GM23338 (cell line): ENCODE measurements at regions not wholly inside any gene's neighbourhood (a gene's known extent, or its start where the extent isn't known, plus 50 kb on each side); places are given as distances from the start of the nearest gene placed in this dataset.

Source experiments
- ATAC-seq: fragments of 200-7000 bp; cut with Tn5 transposase; 3 replicates; pipeline ENCODE4 v1.9.1; 2020
- DNase-seq: peaks from one replicate; pipeline ENCODE4 v3.0.0-alpha.2; 2015; ENCODE audit warnings: low spot score
- H2AFZ ChIP-seq: fragments of 200-600 bp; sonication (generic); 2 replicates; pipeline ENCODE4 v1.8.0; 2016; ENCODE audit warnings: antibody characterized with exemption, mild to moderate bottlenecking, moderate library complexity
- H3F3A ChIP-seq: fragments of 200-600 bp; sonication (generic); replicated peaks from 2 replicates; pipeline ENCODE4 v1.8.0; 2017; ENCODE audit warnings: antibody characterized with exemption, mixed run types, low read depth
- H3K27ac ChIP-seq: fragments of 200-600 bp; sonication (generic); 2 replicates; pipeline ENCODE4 v1.6.1; 2016; ENCODE audit warnings: low read depth
- H3K27me3 ChIP-seq: fragments of 200-600 bp; sonication (generic); 2 replicates; pipeline ENCODE4 v1.8.0; 2016; ENCODE audit warnings: mild to moderate bottlenecking, mixed run types, moderate library complexity; ENCODE audit not compliant: insufficient read depth
- H3K36me3 ChIP-seq: fragments of 200-600 bp; sonication (generic); 2 replicates; pipeline ENCODE4 v1.8.0; 2016; ENCODE audit warnings: mild to moderate bottlenecking; ENCODE audit not compliant: insufficient read depth
- H3K4me1 ChIP-seq: fragments of 200-600 bp; sonication (generic); 2 replicates; pipeline ENCODE4 v1.8.0; 2016; ENCODE audit warnings: mild to moderate bottlenecking, moderate library complexity; ENCODE audit not compliant: insufficient read depth
- H3K4me2 ChIP-seq: fragments of 200-600 bp; sonication (generic); 2 replicates; pipeline ENCODE4 v1.7.1; 2017; ENCODE audit warnings: mixed run types
- H3K4me3 ChIP-seq: fragments of 200-600 bp; sonication (generic); 2 replicates; pipeline ENCODE4 v1.6.1; 2016; ENCODE audit warnings: mixed run types
- H3K79me2 ChIP-seq: fragments of 200-600 bp; sonication (generic); replicated peaks from 2 replicates; pipeline ENCODE4 v1.8.0; 2017; ENCODE audit warnings: mild to moderate bottlenecking; ENCODE audit not compliant: insufficient read depth
- H3K9me2 ChIP-seq: fragments of 200-600 bp; sonication (generic); 2 replicates; pipeline ENCODE4 v1.8.0; 2017; ENCODE audit not compliant: insufficient read depth
- H4K20me1 ChIP-seq: fragments of 200-600 bp; sonication (generic); replicated peaks from 2 replicates; pipeline ENCODE4 v1.8.0; 2017; ENCODE audit warnings: mild to moderate bottlenecking; ENCODE audit not compliant: insufficient read depth
- H3K27ac Mint-ChIP-seq: 2 replicates; pipeline ENCODE4 v1.8.0; 2020; ENCODE audit warnings: inconsistent platforms, mild to moderate bottlenecking, moderate library complexity, mixed read lengths
- H3K27me3 Mint-ChIP-seq: 3 replicates; pipeline ENCODE4 v1.8.0; 2022; ENCODE audit warnings: low read depth, mild to moderate bottlenecking, moderate library complexity, mixed read lengths, inconsistent platforms; ENCODE audit not compliant: insufficient read depth, poor library complexity
- H3K36me3 Mint-ChIP-seq: 3 replicates; pipeline ENCODE4 v1.8.0; 2021; ENCODE audit warnings: low read depth, mild to moderate bottlenecking, inconsistent platforms, moderate library complexity, mixed read lengths
- H3K4me1 Mint-ChIP-seq: 3 replicates; pipeline ENCODE4 v1.8.0; 2020; ENCODE audit warnings: mild to moderate bottlenecking, inconsistent platforms, mixed read lengths
- H3K4me3 Mint-ChIP-seq: 3 replicates; pipeline ENCODE4 v1.8.0; 2021; ENCODE audit warnings: moderate library complexity, mild to moderate bottlenecking, inconsistent platforms, mixed read lengths
- H3K9me3 Mint-ChIP-seq: 3 replicates; pipeline ENCODE4 v1.8.0; 2020; ENCODE audit warnings: moderate library complexity, mild to moderate bottlenecking, inconsistent platforms, mixed read lengths
- CREB1 ChIP-seq: fragments of 250-450 bp; sonication (Bioruptor Pico); IDR thresholded peaks from 2 replicates; pipeline ENCODE4 v1.5.0; 2020; ENCODE audit warnings: low read depth, mild to moderate bottlenecking, moderate library complexity
- CTCF ChIP-seq, 2 experiments: fragments of 200-600 bp in 1 of 2; sonication (generic) in 1 of 2; conservative IDR thresholded peaks; 2 replicates each; pipeline versions ENCODE4 v1.5.1 to v1.6.1; 2016 to 2017; ENCODE audit warnings: antibody characterized with exemption in 2 of 2, low read depth in 2 of 2, mild to moderate bottlenecking in 2 of 2, moderate library complexity in 1 of 2
- EZH2 ChIP-seq: fragments of 200-600 bp; sonication (generic); IDR thresholded peaks from one replicate; pipeline ENCODE4 v1.8.0; 2017; ENCODE audit warnings: antibody characterized with exemption, mild to moderate bottlenecking, low read depth; ENCODE audit not compliant: unreplicated experiment
- EZH2phosphoT487 ChIP-seq: fragments of 200-600 bp; sonication (generic); IDR thresholded peaks from one replicate; pipeline ENCODE4 v1.8.1; 2018; ENCODE audit warnings: antibody characterized with exemption; ENCODE audit not compliant: unreplicated experiment
- POLR2AphosphoS5 ChIP-seq: IDR thresholded peaks from 2 replicates; pipeline ENCODE4 v1.6.1; 2016; ENCODE audit warnings: antibody characterized with exemption, low read depth
- REST ChIP-seq: IDR thresholded peaks from one replicate; pipeline ENCODE4 v1.6.1; 2018; ENCODE audit warnings: antibody characterized with exemption; ENCODE audit not compliant: unreplicated experiment
- STAT1 ChIP-seq: IDR thresholded peaks from one replicate; pipeline ENCODE4 v1.6.1; 2016; ENCODE audit warnings: antibody characterized with exemption; ENCODE audit not compliant: unreplicated experiment
- ZNF331 ChIP-seq: fragments of 250-450 bp; sonication (Bioruptor Pico); IDR thresholded peaks from 2 replicates; pipeline ENCODE4 v1.5.0; 2020; ENCODE audit warnings: low read depth, mild to moderate bottlenecking, moderate library complexity
- ZNF462 ChIP-seq: fragments of 250-450 bp; sonication (Bioruptor Pico); IDR thresholded peaks from 2 replicates; pipeline ENCODE4 v1.5.0; 2020; ENCODE audit warnings: mild to moderate bottlenecking, moderate library complexity

GRCh38 chr18:67359873-67360838 is 156.4 kb downstream of the DSEL start:
- Histone ChIP-seq H3K4me3 (no peak overlapping the region), H2AFZ (no peak overlapping the region), H3K9me2 (no peaks in the 10 kb centered on the region), H3K27me3 (no peaks in the 10 kb centered on the region), H3K79me2 (no peaks in the 10 kb centered on the region), H3K36me3 (no peaks in the 10 kb centered on the region), H4K20me1 (no peaks in the 10 kb centered on the region), H3K27ac (no peak overlapping the region), H3K4me2 (no peak overlapping the region), H3K4me1 (no peaks in the 10 kb centered on the region), H3F3A (no peaks in the 10 kb centered on the region)
- Mint-ChIP-seq H3K4me3 (no peak overlapping the region), H3K9me3 (0 out of 3 replicates have a peak, but pooled peaks cover 3% of the 10 kb centered on the region), H3K27me3 (no peaks in the 10 kb centered on the region), H3K4me1 (no peaks in the 10 kb centered on the region), H3K27ac (no peak overlapping the region; the same call in 1 of the 2 replicates), H3K36me3 (no peaks in the 10 kb centered on the region)
- no peak for ATAC-seq
- DNase-seq = no peak
- no peak for TF ChIP-seq ZNF331 (CRISPR knock-in tag)
- TF ChIP-seq CREB1 (CRISPR knock-in tag) = no peak

GRCh38 chr18:67358947-67359346 is 157.6 kb downstream of the DSEL start:
- no peaks in the 10 kb centered on the region for H3K27me3 Mint-ChIP-seq
- ATAC-seq = no peak
- TF ChIP-seq POLR2AphosphoS5 = no peak
- TF ChIP-seq REST = no peak
- no peak for TF ChIP-seq ZNF462 (CRISPR knock-in tag)
- TF ChIP-seq STAT1 = no peak
- TF ChIP-seq CTCF (conservative IDR thresholded peaks at IDR 0.05; ENCODE audit: low read depth in 2 of 2) = no peak
- no peak for TF ChIP-seq EZH2
- no peak for TF ChIP-seq CREB1 (CRISPR knock-in tag)
- TF ChIP-seq EZH2phosphoT487 = no peak

More at GRCh38 chr18:67358947-67359346, 157.6 kb downstream of the DSEL start:
- no peaks in the 10 kb centered on the region for H4K20me1 ChIP-seq
- H3K79me2 ChIP-seq = no peaks in the 10 kb centered on the region
- H3F3A ChIP-seq = no peaks in the 10 kb centered on the region
- no peak overlapping the region for H3K27ac Mint-ChIP-seq
- H3K4me1 ChIP-seq = no peaks in the 10 kb centered on the region
- H3K36me3 Mint-ChIP-seq = no peaks in the 10 kb centered on the region
- no peak overlapping the region for H3K4me2 ChIP-seq
- no peak overlapping the region for H3K4me3 Mint-ChIP-seq
- DNase-seq = no peak
- no peaks in the 10 kb centered on the region for H3K9me2 ChIP-seq
- H3K4me3 ChIP-seq = no peak overlapping the region
- no peaks in the 10 kb centered on the region for H3K36me3 ChIP-seq
- no peaks in the 10 kb centered on the region for H3K27me3 ChIP-seq
- no peak overlapping the region for H2AFZ ChIP-seq
- H3K27ac ChIP-seq = no peak overlapping the region
- H3K4me1 Mint-ChIP-seq = no peaks in the 10 kb centered on the region
- H3K9me3 Mint-ChIP-seq = 0 out of 3 replicates have a peak, but pooled peaks cover 3% of the 10 kb centered on the region
